AG09319 (cell line): ENCODE measurements at regions not wholly inside any gene's neighbourhood (a gene's known extent, or its start where the extent isn't known, plus 50 kb on each side); places are given as distances from the start of the nearest gene placed in this dataset.
"Not testable (repeated sequence)": the region's sequence is repeated elsewhere in the genome, so short reads cannot be mapped to it uniquely, and the experiment has no call there.

Experiments used
- DNase-seq: peaks from one replicate; pipeline ENCODE4 v3.0.0-alpha.2; 2010; ENCODE audit warnings: low read depth; ENCODE audit errors: extremely low read depth
- CTCF ChIP-seq: IDR thresholded peaks from 2 replicates; pipeline ENCODE4 v1.5.1; 2011; ENCODE audit warnings: low read depth, mild to moderate bottlenecking, inconsistent platforms, low read length, moderate library complexity

- TF ChIP-seq CTCF: no peak
- no peak for DNase-seq
These were observed 235.3 kb downstream of the BUB3 start for GRCh38 chr10:123389520-123389919.

- DNase-seq: no peak
- TF ChIP-seq CTCF: no peak
These were observed 236.1 kb downstream of the BUB3 start for GRCh38 chr10:123390332-123390731.

- no peak for TF ChIP-seq CTCF
- no peak for DNase-seq
These were observed 236.7 kb downstream of the BUB3 start for GRCh38 chr10:123390874-123391273.

GRCh38 chr10:123391275-123392028 is 237.2 kb downstream of the BUB3 start:
- TF ChIP-seq CTCF: no peak
- no peak for DNase-seq

- DNase-seq: no peak
- TF ChIP-seq CTCF: no peak
These were observed 238.2 kb downstream of the BUB3 start for GRCh38 chr10:123392182-123392963.

- DNase-seq: no peak
- no peak for TF ChIP-seq CTCF
These were observed 239.0 kb downstream of the BUB3 start for GRCh38 chr10:123393170-123393569.

GRCh38 chr10:123394382-123394781 is 240.2 kb downstream of the BUB3 start:
- no peak for DNase-seq
- no peak for TF ChIP-seq CTCF

- DNase-seq: not testable (repeated sequence)
These were observed 241.0 kb downstream of the BUB3 start for GRCh38 chr10:123395234-123395633.
